NCI-H2171 treated with DMSO at 0.1 percent for 48 hours (cell line): ENCODE measurements at regions not wholly inside any gene's neighbourhood (a gene's known extent, or its start where the extent isn't known, plus 50 kb on each side); places are given as distances from the start of the nearest gene placed in this dataset.

Source experiments
- DNase-seq: peaks from one replicate; lab custom pipeline; 2025; lab: John Stamatoyannopoulos, UW

DNA sequence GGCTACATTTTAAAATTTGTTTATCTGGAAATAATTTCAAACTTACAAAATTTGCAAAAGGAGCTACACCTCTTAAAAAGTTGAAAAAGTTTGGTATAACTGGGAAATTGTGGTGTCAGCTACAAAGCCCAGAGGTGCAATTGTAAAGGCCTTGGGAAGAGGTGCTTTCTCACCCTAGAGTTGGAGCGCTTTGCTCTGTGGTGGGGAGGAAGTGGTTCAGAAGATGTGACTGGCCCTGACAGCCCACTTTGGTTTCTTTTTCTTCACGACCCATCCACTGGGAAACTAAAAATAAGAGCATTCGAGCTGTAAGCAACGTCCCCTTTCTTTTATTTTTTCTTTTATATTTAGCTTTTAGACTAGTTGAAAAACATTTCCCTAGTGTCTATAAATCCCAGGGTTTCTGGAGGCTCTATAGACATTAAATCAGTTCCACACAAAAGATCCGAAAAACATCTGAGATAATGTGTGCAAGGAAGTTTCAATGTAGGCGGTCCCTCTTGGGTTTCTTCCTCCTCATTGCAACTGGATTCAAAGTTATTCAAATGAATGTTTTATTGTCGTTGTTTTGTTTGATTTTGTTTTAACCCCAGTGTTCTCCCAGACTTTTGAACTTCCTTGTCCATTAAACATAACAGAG, 397.8 kb downstream of the KIF16B start:
- no peak for DNase-seq

DNA sequence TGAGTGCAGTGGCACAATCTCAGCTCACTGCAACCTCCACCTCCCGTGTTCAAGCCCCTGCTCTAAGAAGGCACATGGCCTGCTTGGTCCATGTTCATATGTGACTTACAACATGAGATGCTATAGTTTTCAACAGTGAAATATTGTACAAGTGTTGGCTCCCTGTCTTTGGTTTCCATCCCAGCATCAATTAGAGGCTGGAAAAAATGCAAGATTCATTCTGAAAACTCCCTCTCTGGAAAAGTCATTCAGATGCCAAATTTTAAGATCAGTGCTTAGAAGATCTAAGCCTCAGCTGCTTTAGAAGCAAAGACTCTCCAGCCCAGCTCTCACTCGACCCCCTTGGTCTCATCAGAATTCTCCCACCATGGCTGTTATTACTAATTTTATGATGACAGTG, 398.9 kb downstream of the KIF16B start:
- no peak for DNase-seq

DNA sequence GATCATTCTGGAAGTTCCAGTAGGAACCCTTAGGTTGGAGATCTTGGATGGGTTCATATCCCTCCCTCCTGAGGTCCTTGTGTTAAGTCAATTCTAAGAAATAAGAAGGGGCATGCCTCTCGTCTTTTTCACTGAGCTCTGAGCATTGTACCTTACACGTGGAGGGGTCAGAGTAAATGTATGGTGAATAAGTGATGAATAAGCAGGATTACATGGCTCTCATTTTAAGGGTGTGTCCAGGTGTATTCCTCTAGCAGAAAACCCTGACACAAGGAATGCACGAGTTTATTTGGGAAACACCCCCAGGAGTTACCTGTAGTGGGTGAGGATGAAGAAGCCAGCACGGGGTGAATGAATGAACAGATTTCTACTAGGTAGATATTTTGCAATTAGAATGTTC, 400.2 kb downstream of the KIF16B start:
- no peak for DNase-seq

DNA sequence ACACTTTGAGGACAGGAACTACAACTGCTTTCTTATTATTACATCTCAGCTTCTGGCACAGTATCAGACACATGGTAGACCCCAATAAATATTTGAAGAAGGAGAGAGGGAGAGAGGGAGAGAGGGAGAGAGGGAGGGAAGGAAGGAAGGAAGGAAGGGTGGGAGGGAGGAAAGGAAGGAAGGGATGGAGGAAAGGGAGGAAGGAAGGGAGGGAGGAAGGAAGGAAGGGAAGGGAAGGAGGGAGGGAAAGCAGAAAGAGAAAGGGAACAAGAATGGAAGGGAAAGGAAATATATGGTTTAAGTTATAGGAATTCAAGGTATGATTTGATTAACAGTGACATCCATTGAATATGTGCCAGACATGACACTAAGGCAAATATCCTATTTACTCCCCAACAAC, 402.1 kb downstream of the KIF16B start:
- no peak for DNase-seq

DNA sequence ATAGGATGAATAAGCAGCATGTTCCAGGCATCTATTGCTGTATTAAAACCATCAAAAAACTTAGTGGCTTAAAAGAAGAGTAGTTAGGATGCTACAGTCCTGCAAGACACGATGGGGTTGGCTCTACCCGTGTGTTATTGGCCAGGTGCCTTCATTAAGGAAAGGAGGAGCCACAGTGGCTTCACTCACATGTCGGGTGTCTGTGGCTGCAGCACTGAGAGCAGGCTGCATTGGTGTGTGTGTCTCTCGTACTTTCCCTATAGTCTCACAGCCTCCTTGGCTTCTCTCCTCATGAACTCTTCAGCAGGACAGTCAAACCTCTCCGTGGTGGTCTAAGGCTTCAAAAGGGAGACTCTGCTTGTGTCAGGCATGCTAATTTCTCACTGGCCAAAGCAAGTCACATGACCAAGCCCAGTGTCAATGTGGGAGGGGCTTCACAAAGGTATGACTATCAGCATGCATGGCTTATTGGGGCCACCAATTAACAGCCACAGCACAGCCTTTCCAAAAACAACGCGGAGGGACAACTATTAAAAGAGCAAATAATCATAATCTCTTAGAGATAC, 402.8 kb downstream of the KIF16B start:
- DNase-seq = no peak

DNA sequence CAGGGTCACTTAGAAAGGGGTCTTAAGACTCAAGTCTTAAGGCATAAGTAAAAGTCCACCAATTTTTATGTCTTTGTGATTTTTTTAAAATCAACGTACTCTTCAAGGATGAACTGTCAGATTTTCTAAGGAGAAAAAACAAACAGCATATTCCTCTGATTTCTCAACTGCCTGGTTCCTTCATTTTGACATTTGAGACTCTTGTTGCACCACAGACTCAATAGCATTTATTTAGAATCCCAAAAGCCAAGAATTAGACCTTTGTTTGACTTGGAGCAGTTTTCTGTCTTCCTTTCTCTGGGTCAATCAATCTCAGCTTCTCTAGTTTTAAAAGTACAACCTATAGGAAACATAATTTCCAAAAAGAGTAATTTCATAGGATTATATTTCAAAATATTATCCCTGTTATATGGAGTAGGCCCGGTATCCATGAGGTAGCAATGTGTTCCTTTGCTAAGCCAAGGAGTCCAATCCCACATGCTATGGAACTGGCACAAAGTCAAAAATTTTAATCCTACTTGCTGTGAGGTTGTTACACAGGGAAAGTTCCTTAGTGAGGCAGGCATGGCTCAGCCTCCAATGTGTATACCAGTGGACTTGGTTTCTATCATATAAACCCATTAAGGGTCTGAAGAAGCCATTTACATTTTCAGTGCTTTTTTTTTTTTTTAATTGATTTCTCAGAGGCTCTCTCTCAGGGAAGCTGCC, 405.7 kb downstream of the KIF16B start:
- DNase-seq = no peak

DNA sequence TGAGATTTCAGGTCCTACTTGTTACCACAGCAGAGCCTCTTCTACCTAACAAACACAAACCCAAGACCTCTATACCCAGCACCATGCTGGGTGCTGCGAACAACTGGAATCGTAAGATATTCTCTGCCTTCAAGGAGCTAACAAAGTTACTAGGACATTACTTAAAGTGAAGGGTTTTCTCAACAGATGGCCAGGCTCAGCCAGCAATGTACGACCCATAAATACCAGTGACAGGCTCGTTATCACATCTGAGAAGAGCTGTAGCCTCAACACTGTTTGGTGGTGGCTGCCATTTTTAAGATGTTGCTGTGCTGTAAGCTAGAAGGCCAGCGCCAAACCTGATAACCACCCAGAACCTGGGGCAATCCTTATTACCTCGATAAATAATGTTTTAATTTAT, 406.5 kb downstream of the KIF16B start:
- DNase-seq = no peak

DNA sequence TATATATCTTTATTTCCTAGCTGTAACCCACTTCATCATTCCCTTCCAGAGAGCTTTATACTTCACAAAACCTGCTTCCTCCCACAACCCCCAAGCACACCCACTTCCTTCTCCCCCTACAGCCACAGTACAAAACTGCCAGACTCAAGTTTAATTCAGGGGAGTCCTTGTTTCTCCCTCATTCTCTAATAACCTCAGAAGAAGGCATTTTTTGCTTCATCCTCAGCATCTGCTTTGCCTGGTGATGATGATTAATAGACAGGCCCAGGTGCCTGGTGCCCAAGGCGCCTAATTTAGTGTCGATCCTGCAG, 414.3 kb downstream of the KIF16B start:
- no peak for DNase-seq

DNA sequence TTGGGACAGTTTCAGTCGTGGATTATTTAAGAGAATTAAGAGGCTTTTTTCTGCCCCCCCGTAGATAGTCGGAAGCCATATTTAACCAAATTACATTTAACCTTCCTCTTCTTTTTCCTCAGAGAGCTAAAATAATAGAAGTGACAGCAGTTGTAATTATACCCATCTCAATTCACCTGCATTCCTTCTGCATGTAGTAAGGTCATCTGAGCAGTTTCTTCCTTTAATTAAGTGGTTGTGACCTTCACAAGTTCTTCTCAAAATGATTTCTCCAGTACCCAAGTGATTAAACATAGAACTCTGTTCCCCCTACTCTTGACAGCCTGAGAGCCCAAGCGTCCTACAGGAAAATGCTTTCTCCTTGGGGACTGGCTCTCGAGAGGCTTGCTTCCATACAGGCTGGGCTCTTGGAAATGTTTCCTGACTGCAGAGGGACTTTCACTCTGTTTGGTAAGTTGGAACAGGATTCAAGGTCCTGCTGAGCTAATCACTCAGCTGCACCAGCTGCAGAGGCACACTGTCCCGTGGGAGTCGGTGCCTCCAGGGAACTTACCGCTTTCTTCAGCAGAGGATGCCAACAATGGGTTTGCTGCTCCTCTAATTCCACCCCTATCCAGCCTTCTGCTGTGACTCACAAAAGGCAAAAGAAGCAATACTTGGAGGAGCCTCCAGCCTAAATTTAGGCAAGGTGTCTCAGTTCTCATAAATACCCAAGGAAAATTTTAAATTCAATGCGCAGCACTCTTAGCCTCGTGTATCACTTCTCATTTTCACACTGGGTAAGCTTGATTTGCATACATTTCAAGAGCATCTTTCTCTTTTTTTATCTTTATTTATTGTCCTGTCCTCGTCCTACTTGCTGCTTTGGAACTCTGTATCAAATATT, 414.9 kb downstream of the KIF16B start:
- DNase-seq = peak; percentile 56

DNA sequence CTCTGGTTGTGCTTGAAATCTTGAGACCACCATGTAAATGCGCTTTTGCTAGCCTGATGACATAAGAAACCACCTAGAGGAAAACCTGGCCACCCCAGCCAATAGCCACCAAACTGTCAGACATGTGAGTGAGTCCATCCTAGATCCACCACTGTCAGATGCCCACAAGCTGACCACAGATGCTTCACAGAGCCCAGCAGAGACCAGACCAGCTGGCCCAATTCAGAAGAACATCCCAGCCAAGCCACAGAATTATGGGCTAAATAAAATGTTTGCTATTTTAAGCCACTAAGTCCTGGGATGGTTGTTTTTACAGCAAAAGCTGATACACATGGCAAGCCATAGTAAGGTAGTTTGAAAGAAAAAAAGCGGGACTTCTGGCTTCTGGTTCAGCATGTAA, 425.3 kb downstream of the KIF16B start:
- no peak for DNase-seq

DNA sequence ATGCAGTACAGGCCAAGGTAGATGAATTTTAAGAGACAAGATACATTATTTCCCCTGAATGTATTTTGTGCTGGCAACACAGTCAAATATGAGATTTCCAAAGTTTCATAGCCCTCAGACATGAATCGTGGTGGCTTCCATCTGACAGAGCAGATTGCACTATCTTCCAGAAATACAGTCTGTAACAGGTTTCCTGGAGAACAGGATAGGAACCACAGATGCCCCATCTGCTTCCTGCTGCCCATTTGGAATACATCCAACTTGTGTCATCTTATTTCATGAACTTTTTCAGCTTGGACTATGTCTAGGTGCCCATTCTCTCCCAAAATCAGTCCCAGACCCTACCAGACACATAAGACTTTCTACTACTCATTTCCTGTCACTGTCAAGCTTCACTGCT, 426.0 kb downstream of the KIF16B start:
- peak; percentile 74 for DNase-seq

DNA sequence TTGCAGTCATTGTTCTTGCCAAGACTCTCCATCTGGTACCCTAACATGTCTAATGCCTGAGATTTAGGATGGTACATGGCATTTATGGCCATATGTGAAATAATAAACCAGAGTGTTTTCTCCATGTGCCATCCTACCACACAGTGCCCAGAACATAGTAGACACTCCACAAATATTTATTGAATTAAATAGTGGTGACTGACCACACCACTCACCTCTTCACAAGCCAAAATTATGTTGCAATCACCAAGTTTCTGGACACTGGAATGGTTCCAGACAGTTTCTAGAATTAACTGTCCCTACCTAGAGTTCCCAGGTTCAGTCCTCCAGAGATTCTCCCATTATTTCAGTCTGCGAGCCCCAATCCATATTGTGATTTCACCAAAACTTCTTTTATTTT, 427.3 kb downstream of the KIF16B start:
- DNase-seq = peak; percentile 18

DNA sequence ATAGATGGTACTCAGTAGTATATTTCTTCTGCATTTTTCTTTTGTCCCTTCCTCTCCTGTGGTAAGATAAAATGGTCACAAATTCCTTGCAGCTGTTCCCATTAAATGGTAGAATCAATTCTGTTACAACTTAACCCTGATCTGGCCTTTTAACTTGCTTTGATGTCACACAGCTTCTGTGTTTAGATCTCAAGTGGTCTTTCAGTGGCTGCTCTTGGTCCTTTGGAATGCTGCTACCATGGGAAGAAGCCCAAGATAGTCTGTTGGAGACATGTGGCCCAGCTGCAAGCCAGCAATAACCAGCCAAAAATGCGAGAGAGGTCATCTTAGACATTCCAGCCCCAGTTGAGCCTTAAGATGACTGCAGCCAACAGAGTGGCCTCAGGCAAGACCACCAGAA, 429.7 kb downstream of the KIF16B start:
- DNase-seq = no peak

DNA sequence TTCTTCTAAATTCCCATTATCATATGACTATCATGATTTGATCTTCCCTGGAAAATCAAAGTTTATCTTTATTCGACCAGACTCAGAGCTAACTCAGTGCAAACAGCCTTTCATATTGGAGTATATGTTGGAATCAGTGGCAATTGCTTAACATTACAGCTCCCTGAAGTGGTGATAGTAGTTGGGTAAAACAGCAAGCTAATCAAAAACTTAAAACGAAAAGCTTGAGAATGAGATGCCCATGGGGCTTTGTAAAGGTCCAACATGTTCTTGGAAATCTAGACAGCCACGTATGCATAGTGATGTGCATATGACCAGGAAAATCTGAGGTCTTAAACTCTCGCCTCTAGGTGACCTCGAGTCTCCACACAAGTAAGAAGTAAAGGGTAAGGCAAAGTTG, 437.6 kb downstream of the KIF16B start:
- no peak for DNase-seq

DNA sequence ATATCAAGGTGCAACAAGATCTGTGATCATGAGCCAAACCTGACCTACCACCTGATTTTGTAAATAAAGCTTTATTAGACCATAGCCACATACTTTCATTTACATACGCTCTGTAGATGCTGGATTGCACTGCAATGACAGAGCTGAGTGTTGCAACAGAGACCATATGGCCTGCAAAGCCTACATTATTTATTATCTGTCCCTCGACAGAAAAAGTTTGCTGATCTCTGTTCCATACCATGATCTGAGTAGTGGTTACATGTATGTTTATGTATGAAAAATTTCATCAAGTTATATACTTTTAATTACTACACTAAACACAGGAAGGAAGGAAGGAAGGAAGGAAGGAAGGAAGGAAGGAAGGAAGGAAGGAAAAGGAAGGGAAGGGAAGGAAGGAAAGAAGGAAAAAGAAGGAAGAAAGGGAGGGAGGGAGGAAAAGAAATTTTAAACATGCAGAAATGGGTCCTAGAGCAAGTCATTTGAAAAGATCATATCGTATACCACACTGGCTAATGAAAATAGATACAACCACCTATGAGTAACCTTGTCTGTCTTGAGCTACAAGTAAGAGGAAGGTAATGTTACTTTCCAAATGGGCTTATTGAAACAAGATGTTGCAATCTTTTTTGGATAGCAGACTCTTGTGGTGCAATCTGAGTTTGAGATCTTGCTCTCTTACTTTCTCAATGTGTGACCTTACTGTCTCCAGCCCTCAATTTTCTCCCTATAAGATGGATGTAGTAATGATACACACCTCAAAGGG, 441.0 kb downstream of the KIF16B start:
- peak; percentile 19 for DNase-seq

DNA sequence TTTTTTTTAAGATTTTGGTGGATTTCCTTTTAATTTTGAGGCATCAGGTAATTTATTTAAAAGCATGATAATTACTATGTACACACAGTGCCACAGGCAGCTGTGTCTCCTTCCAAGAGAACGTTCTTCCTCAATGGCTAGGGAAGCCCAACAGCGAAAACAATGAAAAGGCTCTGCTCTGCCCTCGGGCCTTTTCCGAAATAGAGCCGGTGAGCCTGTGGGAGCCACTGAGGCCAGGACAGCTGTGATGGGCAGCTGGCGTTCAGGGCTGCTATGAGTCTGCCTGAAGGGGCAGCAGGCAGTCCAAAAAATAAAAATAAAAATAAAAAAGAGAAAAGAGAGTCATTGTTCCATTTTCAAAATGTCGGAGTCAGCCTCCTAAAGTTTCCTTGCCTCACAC, 443.8 kb downstream of the KIF16B start:
- no peak for DNase-seq

DNA sequence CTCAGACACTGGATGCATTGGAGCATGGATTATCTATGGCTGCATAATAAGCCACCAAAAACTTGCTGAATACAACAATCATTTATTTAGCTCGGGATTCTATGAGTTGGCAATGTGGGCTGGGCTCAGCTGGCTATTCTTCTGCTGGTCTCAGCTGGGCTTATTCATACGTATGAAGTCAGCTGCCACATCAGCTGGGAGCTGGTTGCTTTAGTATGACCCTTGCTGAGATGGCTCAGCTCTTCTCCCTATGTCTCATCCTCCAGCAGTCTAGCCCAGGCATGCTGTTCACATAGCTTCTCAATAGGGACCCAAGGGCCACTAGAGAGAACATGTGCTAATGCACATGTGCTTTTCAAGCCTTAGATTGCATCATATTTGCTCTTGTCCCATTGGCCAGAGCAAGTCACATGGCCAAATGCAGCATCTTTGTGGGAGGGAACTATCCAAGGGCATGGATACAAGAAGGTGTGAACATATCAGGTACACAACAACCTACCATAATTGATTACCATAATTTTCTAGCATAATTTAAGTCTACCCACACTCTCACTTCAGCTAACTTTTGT, 444.6 kb downstream of the KIF16B start:
- DNase-seq = peak; percentile 30

DNA sequence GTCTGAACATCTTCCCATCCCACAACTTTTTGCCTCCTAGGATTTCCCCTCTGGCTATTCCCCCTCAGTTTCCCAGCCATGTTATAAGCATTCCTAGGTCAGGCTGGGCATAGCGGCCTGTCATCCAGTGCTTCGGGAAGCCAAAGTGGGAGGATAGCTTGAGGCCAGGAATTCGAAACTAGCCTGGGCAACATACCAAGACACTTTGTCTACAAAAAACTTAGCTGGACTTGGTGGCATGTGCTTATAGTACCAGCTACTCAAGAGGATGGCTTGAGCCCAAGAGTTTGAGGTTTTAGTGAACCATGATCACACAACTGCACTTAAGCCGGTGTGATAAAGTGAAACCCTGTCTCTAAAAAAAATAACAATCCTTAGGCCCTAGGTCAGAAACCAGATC, 447.4 kb downstream of the KIF16B start:
- no peak for DNase-seq

DNA sequence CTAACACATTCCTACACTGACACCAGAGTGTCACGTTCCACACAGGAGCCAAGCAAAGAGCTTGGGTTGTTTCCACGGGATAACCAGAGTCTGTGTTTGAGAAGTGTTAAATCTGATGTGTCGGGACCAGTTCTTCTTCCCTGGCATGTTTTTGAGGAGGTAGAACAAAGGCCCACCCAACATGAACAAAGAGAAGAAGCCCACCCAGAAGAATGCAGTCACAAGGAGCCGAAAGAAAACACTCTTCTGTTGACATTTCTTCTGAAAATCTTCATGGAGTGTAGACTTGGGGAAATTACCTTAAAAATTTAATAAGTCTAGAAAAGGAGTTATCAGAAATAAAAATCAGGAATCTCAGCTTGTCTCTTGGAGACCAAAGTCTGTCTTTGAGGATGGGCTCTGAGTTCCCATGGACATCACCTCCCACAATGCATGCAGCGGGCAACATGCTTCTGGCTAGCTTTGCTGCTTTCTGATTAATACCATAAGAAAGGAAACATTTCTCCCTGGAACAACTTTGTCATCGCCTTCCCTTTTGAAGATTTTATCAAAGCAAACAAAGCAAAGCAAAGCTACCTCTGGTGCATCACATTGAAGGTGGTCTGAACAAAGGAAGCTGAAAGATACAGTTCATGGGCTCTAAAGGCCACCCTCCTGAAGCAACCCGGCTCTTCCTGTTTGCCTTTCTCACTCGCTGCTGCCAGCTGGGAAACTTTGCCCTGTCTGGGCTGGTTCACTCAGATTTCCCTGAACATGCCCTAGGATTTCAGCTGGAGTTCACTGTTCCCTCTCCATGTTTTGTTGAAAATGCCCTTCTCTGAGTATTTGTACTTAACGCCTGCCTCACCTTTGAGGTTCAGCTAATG, 448.1 kb downstream of the KIF16B start:
- no peak for DNase-seq

DNA sequence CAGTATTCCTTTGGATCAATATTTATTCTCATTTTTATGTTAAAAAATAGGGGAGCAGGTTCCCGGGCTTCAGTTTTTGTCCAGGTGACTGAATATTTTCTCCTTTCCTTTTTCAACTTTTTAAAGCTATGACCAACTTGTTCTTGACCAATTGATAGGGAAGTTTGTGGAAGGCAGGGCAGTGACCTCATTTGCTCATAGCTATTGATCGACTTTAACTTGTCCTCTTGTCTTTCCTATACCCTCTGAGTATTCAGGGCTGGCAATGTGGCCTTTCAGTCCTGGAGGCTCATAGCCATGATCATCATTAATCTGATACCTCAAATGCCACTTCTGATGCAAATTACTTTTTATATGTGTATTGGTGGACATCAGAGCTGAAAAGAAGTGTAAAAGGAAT, 448.8 kb downstream of the KIF16B start:
- DNase-seq = no peak

DNA sequence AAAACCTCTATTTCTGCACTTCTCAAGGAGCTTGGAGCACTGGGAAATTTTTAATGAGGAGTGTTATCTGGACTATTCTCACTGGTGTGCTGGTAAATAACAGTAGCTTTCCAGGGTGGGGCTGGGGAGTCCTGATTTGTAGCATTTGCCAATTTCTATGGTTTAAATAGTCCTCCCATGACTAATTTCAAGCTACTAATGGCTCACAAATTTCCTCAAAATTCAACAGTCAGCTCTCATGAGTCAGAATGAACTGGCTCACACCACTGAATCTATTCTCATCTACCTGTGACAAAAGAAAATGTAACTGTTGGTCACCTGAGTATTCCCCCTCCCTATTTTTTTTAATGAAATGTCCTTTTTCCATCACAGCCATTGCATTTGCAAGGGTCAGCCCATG, 449.6 kb downstream of the KIF16B start:
- DNase-seq = no peak
